ENCODE measurements at regions not wholly inside any gene's neighbourhood (a gene's known extent, or its start where the extent isn't known, plus 50 kb on each side); places are given as distances from the start of the nearest gene placed in this dataset.

DNA sequence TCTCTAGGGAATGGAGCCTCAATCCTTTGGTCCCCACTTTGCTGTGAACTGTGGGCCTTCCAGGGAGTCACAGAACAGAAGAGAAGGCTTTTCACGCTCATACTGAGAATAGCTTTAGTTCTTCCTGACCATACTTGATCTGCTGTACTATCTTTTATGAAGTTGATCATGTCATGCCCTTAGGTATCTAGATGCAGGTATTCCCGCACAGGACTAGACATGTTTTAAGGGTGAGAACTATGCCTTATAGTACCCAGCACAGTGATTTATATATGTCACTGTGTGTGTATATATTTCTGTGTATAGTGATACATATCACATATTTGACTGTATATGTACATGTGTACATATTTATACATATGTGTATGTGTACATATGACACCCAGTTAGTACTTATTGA, 358.4 kb upstream of the SEMA6D start (continued):
- no peak for TF ChIP-seq SAP30 (IDR thresholded peaks at IDR 0.05; ENCODE audit: insufficient read depth, insufficient replicate concordance, low read length)
- TF ChIP-seq, protein P1, sequence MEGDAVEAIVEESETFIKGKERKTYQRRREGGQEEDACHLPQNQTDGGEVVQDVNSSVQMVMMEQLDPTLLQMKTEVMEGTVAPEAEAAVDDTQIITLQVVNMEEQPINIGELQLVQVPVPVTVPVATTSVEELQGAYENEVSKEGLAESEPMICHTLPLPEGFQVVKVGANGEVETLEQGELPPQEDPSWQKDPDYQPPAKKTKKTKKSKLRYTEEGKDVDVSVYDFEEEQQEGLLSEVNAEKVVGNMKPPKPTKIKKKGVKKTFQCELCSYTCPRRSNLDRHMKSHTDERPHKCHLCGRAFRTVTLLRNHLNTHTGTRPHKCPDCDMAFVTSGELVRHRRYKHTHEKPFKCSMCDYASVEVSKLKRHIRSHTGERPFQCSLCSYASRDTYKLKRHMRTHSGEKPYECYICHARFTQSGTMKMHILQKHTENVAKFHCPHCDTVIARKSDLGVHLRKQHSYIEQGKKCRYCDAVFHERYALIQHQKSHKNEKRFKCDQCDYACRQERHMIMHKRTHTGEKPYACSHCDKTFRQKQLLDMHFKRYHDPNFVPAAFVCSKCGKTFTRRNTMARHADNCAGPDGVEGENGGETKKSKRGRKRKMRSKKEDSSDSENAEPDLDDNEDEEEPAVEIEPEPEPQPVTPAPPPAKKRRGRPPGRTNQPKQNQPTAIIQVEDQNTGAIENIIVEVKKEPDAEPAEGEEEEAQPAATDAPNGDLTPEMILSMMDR (IDR thresholded peaks at IDR 0.05; ENCODE audit: control extremely low read depth in 1 of 3, insufficient read depth in 1 of 3, low read depth in 1 of 3, low read length in 3 of 3), result no peak
- no peak for TF ChIP-seq JUND (IDR thresholded peaks at IDR 0.05; ENCODE audit: low read length)
- TF ChIP-seq BCL11A (IDR thresholded peaks at IDR 0.05; ENCODE audit: low read depth in 2 of 2, low read length in 2 of 2), result no peak

Measured in H1 (cell line).